ENCODE measurements at regions not wholly inside any gene's neighbourhood (a gene's known extent, or its start where the extent isn't known, plus 50 kb on each side); places are given as distances from the start of the nearest gene placed in this dataset.

- Histone ChIP-seq H3K9ac (ENCODE audit: low read depth, low read length, poor library complexity, severe bottlenecking) (no peak overlapping the region), H3K4me2 (ENCODE audit: low read depth, low read length, poor library complexity, severe bottlenecking) (no peak overlapping the region), H3K4me3 (ENCODE audit: low read length, poor library complexity, severe bottlenecking) (no peak overlapping the region), H3K36me3 (ENCODE audit: insufficient read depth, low read length) (no peaks in the 10 kb centered on the region), H4K20me1 (ENCODE audit: insufficient read depth, low read length, poor library complexity, severe bottlenecking) (no peaks in the 10 kb centered on the region), H3K79me2 (ENCODE audit: insufficient read depth, low read length) (no peaks in the 10 kb centered on the region), H2AFZ (ENCODE audit: low read length) (no peak overlapping the region), H3K9me3 (ENCODE audit: insufficient read depth, low read depth, low read length) (no peaks in the 10 kb centered on the region), H3F3A (ENCODE audit: low read depth) (no peaks in the 10 kb centered on the region), H3K9me2 (replicated peaks; ENCODE audit: low read depth, low read length) (no peaks in the 10 kb centered on the region), H3K4me1 (ENCODE audit: insufficient read depth, low read length, poor library complexity, severe bottlenecking) (no peaks in the 10 kb centered on the region), H3K27me3 (ENCODE audit: insufficient read depth, low read length, poor library complexity, severe bottlenecking) (no peaks in the 10 kb centered on the region)
- no peak for TF ChIP-seq EZH2phosphoT487 (IDR thresholded peaks at IDR 0.05; ENCODE audit: borderline replicate concordance)
- TF ChIP-seq, protein P1, sequence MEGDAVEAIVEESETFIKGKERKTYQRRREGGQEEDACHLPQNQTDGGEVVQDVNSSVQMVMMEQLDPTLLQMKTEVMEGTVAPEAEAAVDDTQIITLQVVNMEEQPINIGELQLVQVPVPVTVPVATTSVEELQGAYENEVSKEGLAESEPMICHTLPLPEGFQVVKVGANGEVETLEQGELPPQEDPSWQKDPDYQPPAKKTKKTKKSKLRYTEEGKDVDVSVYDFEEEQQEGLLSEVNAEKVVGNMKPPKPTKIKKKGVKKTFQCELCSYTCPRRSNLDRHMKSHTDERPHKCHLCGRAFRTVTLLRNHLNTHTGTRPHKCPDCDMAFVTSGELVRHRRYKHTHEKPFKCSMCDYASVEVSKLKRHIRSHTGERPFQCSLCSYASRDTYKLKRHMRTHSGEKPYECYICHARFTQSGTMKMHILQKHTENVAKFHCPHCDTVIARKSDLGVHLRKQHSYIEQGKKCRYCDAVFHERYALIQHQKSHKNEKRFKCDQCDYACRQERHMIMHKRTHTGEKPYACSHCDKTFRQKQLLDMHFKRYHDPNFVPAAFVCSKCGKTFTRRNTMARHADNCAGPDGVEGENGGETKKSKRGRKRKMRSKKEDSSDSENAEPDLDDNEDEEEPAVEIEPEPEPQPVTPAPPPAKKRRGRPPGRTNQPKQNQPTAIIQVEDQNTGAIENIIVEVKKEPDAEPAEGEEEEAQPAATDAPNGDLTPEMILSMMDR (conservative IDR thresholded peaks at IDR 0.05; ENCODE audit: low read length) = no peak
These were observed 78.3 kb upstream of the CIBAR2 start for GRCh38 chr16:85190572-85190971.

DNA sequence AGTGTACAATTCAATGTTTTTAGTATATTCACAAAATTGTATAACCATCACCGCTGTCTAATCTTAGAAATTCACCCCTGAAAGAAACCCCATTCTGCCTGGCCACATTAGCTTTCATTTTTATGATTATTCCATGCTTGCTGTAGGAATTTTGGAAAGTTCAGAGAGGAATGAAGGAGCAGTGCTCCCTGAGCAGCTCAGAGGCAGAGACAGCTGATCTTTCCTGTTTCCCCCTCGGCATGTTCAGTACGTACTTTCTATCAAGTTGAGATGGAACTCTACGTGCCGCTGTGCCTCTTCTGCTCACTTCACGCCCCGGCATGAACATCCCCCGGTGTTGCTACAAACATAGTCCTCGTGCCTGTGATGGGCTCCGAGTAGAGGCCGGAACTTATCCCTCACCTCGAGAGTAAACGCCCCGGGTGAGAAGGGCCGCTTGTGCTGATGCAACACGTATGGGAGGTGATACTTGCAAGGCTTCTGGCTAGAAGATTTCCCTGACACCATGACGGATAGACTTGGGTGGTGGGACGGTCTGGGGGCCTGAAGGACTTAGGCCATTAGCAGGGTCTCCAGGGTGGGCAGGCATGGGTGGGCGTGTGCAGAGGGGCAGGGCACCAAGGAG lies 79.2 kb upstream of the CIBAR2 start:
- Histone ChIP-seq H3K9me2 (replicated peaks; ENCODE audit: low read depth, low read length) (no peaks in the 10 kb centered on the region), H3K9me3 (ENCODE audit: insufficient read depth, low read depth, low read length) (no peaks in the 10 kb centered on the region), H2AFZ (ENCODE audit: low read length) (no peak overlapping the region), H3K4me1 (ENCODE audit: insufficient read depth, low read length, poor library complexity, severe bottlenecking) (no peaks in the 10 kb centered on the region), H3F3A (ENCODE audit: low read depth) (no peaks in the 10 kb centered on the region), H3K4me3 (ENCODE audit: low read length, poor library complexity, severe bottlenecking) (no peak overlapping the region), H3K27me3 (ENCODE audit: insufficient read depth, low read length, poor library complexity, severe bottlenecking) (no peaks in the 10 kb centered on the region), H3K9ac (ENCODE audit: low read depth, low read length, poor library complexity, severe bottlenecking) (no peak overlapping the region), H3K36me3 (ENCODE audit: insufficient read depth, low read length) (no peaks in the 10 kb centered on the region), H3K79me2 (ENCODE audit: insufficient read depth, low read length) (no peaks in the 10 kb centered on the region), H3K4me2 (ENCODE audit: low read depth, low read length, poor library complexity, severe bottlenecking) (no peak overlapping the region), H4K20me1 (ENCODE audit: insufficient read depth, low read length, poor library complexity, severe bottlenecking) (no peaks in the 10 kb centered on the region)
- TF ChIP-seq, protein P1 (conservative IDR thresholded peaks at IDR 0.05; ENCODE audit: low read length) = no peak
- TF ChIP-seq EZH2phosphoT487 (IDR thresholded peaks at IDR 0.05; ENCODE audit: borderline replicate concordance) = no peak

- no peaks in the 10 kb centered on the region for H3K36me3 ChIP-seq (ENCODE audit: insufficient read depth, low read length)
- H2AFZ ChIP-seq (ENCODE audit: low read length) = no peak overlapping the region
- H3K9ac ChIP-seq (ENCODE audit: low read depth, low read length, poor library complexity, severe bottlenecking) = no peak overlapping the region
- no peaks in the 10 kb centered on the region for H3K9me2 ChIP-seq (replicated peaks; ENCODE audit: low read depth, low read length)
- no peak overlapping the region for H3K4me3 ChIP-seq (ENCODE audit: low read length, poor library complexity, severe bottlenecking)
- TF ChIP-seq, protein P1 (conservative IDR thresholded peaks at IDR 0.05; ENCODE audit: low read length) = no peak
- no peak for TF ChIP-seq EZH2phosphoT487 (IDR thresholded peaks at IDR 0.05; ENCODE audit: borderline replicate concordance)
- no peaks in the 10 kb centered on the region for H3K27me3 ChIP-seq (ENCODE audit: insufficient read depth, low read length, poor library complexity, severe bottlenecking)
- no peaks in the 10 kb centered on the region for H3F3A ChIP-seq (ENCODE audit: low read depth)
- H3K4me1 ChIP-seq (ENCODE audit: insufficient read depth, low read length, poor library complexity, severe bottlenecking) = no peaks in the 10 kb centered on the region
- no peaks in the 10 kb centered on the region for H3K79me2 ChIP-seq (ENCODE audit: insufficient read depth, low read length)
- H3K4me2 ChIP-seq (ENCODE audit: low read depth, low read length, poor library complexity, severe bottlenecking) = no peak overlapping the region
- H4K20me1 ChIP-seq (ENCODE audit: insufficient read depth, low read length, poor library complexity, severe bottlenecking) = no peaks in the 10 kb centered on the region
- no peaks in the 10 kb centered on the region for H3K9me3 ChIP-seq (ENCODE audit: insufficient read depth, low read depth, low read length)
These were observed 80.2 kb upstream of the CIBAR2 start for GRCh38 chr16:85192238-85193114.

All from Loucy (cell line).